Stomach smooth muscle (tissue), 2 donors: ENCODE measurements at regions not wholly inside any gene's neighbourhood (a gene's known extent, or its start where the extent isn't known, plus 50 kb on each side); places are given as distances from the start of the nearest gene placed in this dataset.
"Not testable (repeated sequence)": the region's sequence is repeated elsewhere in the genome, so short reads cannot be mapped to it uniquely, and the experiment has no call there.

Experiments
- H3K27ac ChIP-seq: one replicate; pipeline ENCODE4 v1.7.0; 2013; ENCODE audit warnings: mild to moderate bottlenecking, low read length, inconsistent platforms
- H3K27me3 ChIP-seq, 2 donors: one replicate each; pipeline ENCODE4 v1.7.0; 2013; ENCODE audit warnings: low read length in 2 of 2; ENCODE audit not compliant: insufficient read depth in 2 of 2, control insufficient read depth in 1 of 2
- H3K36me3 ChIP-seq, 2 donors: one replicate each; pipeline ENCODE4 v1.7.0; 2013; ENCODE audit warnings: low read length in 2 of 2; ENCODE audit not compliant: control insufficient read depth in 2 of 2, insufficient read depth in 2 of 2
- H3K4me1 ChIP-seq: one replicate; pipeline ENCODE4 v1.7.0; 2013; ENCODE audit warnings: low read length; ENCODE audit not compliant: control insufficient read depth, insufficient read depth
- H3K4me3 ChIP-seq, 2 donors: one replicate each; pipeline ENCODE4 v1.7.0; 2013; ENCODE audit warnings: low read length in 2 of 2
- H3K9ac ChIP-seq, 2 donors: one replicate each; pipeline ENCODE4 v1.7.0; 2013; ENCODE audit warnings: low read length in 2 of 2, mild to moderate bottlenecking in 1 of 2
- H3K9me3 ChIP-seq, 2 donors: one replicate each; pipeline ENCODE4 v1.7.0; 2013; ENCODE audit warnings: low read length in 2 of 2; ENCODE audit not compliant: control insufficient read depth in 2 of 2
- donor health status: healthy.
- donor health status: Pancreatic carcinoma.

DNA sequence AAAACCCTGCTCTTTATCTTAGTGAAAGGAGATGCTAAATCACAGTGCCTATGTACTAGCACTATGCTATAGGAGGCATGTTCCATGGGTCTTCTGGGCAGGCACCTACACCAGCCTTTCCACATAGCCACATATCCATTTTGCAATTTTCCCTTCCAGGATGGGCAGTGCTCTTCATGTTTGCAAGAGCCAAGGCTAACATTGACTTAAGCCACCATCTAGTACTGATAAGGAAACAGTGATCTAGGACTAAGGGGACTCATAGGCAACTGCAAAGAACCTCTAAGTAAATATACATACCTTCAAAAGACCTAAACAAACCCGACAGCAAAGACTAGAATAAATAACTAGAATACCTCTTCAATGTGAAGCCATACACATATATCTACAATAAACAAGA lies 919.7 kb upstream of the GYPC start:
- H3K36me3 ChIP-seq: no peaks in the 10 kb centered on the region
- no peak overlapping the region for H3K9ac ChIP-seq
- peaks cover 4 to 5% of the 10 kb centered on the region in 2 donors for H3K9me3 ChIP-seq
- H3K27me3 ChIP-seq: no peaks in the 10 kb centered on the region
- H3K27ac ChIP-seq: no peak overlapping the region
- H3K4me3 ChIP-seq: no peak overlapping the region
- H3K4me1 ChIP-seq: no peaks in the 10 kb centered on the region

DNA sequence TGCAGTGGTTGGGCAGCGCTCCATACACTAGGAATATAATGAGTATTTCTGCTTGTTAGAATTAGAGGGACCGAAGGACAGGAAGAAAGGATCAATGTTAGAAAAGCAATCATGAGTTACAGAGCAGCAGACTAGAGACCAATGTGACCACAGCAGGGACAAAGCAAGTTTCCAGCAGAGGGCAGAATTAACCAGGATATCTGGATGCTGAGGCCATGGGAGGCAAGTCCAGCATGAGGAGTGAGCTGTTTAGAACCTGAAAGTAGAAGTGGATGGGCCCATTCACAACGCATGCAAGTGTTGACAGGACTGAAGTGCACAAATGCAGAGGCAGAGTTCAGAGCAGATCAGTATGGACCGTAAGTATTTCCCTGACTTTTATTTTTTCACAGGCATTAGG lies 910.4 kb upstream of the GYPC start:
- Histone ChIP-seq H3K4me3 (no peak overlapping the region), H3K36me3 (no peaks in the 10 kb centered on the region), H3K4me1 (no peaks in the 10 kb centered on the region), H3K9me3 (no peaks in the 10 kb centered on the region), H3K27ac (no peak overlapping the region), H3K27me3 (no peaks in the 10 kb centered on the region), H3K9ac (no peak overlapping the region)

DNA sequence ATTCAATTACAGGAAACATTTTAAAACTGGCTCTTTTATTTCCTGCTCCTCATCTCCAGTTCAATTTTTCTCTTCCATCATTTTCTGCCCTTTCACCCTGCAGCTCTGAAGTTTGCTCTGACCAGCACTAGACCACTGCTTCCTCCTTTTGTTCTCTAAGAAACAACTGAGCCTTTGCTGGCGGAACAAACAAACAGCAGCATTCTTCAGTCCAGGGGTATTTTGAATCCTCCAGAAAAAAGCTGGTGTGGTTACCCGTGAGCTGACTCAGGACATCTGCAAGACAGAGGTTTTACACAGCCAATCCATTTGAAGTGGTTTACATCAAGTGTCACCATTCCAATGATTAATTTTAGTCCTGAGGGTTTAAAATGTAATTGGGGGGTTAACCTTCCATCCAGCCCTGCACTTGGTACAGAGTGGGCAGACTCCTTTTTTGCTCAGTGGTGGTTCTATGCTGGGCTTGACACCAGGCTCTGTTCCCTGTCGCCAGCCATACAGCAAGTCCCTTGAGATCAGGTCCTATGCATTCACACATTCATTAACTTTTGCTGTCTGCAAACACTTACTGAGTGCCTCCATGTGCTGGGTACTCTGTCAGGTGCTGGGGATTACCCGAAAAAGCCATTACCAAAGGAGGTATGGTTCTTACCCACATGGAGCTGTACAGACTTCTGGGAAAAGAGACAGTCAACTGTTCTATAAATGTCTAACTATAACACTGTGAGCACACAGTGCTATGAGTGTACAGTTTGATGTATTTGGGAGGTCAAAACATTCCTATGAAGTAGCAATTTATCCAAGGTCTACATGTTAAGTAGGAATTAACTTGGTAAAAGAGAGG lies 909.4 kb upstream of the GYPC start:
- Histone ChIP-seq H3K4me3 (no peak overlapping the region), H3K9me3 (no peaks in the 10 kb centered on the region), H3K27me3 (no peaks in the 10 kb centered on the region), H3K36me3 (no peaks in the 10 kb centered on the region), H3K9ac (no peak overlapping the region), H3K27ac (no peak overlapping the region), H3K4me1 (no peaks in the 10 kb centered on the region)

DNA sequence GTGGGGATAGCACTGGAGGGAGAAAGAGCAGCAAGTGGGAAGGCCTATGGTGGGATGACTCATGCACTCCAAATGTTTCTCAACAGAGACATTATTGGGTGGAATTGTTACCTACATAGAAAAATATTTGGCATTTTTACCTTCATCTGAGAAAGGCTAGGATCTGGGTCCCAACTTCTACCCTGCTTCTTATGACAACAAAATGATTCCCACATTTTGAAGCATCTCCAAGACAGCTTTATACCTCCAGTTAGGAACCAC lies 908.9 kb upstream of the GYPC start:
- H3K4me1 ChIP-seq: no peaks in the 10 kb centered on the region
- no peaks in the 10 kb centered on the region for H3K27me3 ChIP-seq
- H3K27ac ChIP-seq: no peak overlapping the region
- no peaks in the 10 kb centered on the region for H3K36me3 ChIP-seq
- H3K9me3 ChIP-seq: no peaks in the 10 kb centered on the region
- H3K9ac ChIP-seq: no peak overlapping the region
- no peak overlapping the region for H3K4me3 ChIP-seq

DNA sequence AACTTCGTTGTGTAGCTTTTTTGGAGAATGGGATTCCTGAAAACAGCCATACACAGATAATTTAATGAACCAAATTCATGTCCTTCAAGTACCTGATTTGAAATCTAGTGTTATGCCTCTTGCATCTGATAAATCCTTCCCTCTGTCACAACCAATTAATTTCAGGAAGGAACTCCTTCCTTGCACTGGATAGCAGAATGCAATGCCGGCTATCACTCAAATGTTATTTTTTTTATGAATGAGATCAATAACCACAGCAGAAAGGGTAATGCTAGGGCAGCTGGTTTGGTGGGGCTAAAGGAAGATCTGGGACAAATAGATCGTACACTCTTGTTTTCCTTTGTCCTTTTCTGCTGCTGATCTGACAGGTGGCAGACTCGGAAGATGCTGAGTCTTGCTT lies 899.5 kb upstream of the GYPC start:
- Histone ChIP-seq H3K27ac (no peak overlapping the region), H3K36me3 (no peaks in the 10 kb centered on the region), H3K4me3 (no peak overlapping the region), H3K27me3 (no peaks in the 10 kb centered on the region), H3K9ac (no peak overlapping the region), H3K4me1 (no peaks in the 10 kb centered on the region), H3K9me3 (no peaks in the 10 kb centered on the region)

DNA sequence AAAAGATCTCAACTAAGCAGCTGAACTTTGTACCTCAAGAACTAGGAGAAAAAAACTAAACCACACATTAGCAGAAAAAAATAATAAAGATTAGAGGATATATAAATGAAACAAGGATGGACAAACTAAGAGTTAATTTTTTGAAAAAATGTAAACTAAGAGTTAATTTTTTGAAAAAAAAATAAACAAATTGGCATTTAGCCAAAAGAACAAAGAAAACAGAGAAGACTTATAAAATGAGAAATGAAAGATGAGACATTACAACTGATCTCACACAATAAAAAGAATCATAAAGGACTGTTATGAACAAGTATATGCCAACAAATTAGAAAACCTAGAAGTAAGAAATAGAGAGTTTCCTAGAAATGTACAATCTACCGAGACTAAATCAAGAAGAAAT lies 859.2 kb upstream of the GYPC start:
- H3K4me3 ChIP-seq: no peak overlapping the region
- H3K4me1 ChIP-seq: no peaks in the 10 kb centered on the region
- H3K27ac ChIP-seq: no peak overlapping the region
- no peaks in the 10 kb centered on the region for H3K36me3 ChIP-seq
- H3K27me3 ChIP-seq: no peaks in the 10 kb centered on the region
- H3K9ac ChIP-seq: no peak overlapping the region
- peaks cover 0 to 3% of the 10 kb centered on the region in 2 donors for H3K9me3 ChIP-seq

DNA sequence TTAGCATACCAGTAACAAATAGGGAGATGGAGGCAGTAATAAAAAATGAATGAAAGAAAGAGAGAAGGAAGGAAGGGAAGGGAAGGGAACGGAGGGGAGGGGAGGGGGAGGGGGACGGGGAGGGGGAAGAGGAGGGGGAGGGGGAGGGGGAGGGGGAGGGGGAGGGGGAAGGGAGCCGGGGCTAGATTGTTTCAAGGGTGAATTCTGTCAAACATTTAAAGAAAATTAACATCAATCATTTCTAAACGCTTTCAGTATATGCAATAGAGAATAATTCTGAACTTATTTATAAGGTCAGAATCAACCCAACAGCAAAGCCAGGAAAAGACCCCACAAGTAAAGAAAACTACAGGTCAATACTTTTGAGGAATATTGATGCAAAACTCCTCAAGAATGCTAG lies 858.8 kb upstream of the GYPC start:
- Histone ChIP-seq H3K9me3 (peaks cover 0 to 3% of the 10 kb centered on the region in 2 donors), H3K4me1 (no peaks in the 10 kb centered on the region), H3K4me3 (no peak overlapping the region), H3K27ac (no peak overlapping the region), H3K9ac (no peak overlapping the region), H3K36me3 (no peaks in the 10 kb centered on the region), H3K27me3 (no peaks in the 10 kb centered on the region)

DNA sequence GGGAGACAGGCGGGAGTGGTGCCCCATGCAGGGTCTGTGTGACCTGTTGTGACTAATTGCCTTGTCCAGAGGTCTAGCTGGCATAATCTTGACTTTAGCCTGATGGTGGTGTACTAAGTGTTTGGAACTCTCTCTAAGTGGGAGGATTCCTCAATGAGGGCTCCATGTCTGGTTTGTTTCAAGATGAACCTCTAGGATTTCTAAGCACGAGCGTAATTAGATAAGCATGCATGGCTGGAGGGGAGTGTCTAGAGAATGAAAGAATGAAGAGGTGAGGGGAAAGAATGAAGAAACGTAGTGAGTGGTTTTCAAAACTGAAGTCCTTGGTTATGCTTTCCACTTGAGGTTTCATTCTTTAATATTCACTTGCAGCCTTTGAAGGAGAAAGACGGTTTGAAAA lies 833.2 kb upstream of the GYPC start:
- H3K27ac ChIP-seq: no peak overlapping the region
- H3K9ac ChIP-seq: no peak overlapping the region
- no peaks in the 10 kb centered on the region for H3K9me3 ChIP-seq
- no peaks in the 10 kb centered on the region for H3K36me3 ChIP-seq
- no peak overlapping the region for H3K4me3 ChIP-seq
- no peaks in the 10 kb centered on the region for H3K4me1 ChIP-seq
- H3K27me3 ChIP-seq: no peaks in the 10 kb centered on the region

DNA sequence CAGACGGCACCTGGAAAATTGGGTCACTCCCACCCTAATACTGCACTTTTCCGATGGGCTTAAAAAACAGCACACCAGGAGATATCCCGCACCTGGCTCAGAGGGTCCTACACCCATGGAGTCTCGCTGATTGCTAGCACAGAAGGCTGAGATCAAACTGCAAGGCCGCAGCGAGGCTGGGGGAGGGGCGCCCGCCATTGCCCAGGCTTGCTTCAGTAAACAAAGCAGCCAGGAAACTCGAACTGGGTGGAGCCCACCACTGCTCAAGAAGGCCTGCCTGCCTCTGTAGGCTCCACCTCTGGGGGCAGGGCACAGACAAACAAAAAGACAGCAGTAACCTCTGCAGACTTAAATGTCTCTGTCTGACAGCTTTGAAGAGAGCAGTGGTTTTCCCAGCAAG lies 830.2 kb upstream of the GYPC start:
- H3K4me1 ChIP-seq, H3K9ac ChIP-seq, H3K27ac ChIP-seq, H3K36me3 ChIP-seq, H3K27me3 ChIP-seq, H3K4me3 ChIP-seq, H3K9me3 ChIP-seq: not testable (repeated sequence)

DNA sequence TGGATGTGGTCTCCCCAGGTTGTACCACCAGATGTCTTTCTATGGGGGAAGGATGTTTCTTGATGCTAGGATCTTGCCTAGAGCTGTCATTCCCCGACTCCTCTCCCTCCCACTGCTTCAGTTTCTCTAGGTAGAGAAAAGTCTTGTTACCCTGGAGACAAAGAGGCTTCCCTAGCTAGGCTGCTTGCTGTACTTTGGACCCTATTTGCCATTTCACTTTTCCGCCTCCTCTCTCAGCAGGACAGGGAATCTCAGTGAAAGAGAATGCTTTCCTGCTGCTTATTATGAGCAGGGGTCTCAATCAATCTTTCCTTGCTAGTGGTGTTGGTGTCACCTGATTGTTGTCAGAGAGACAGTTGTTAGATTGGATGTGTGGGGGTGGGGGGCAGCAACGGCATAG lies 818.8 kb upstream of the GYPC start:
- Histone ChIP-seq H3K36me3 (no peaks in the 10 kb centered on the region), H3K9ac (no peak overlapping the region), H3K9me3 (no peaks in the 10 kb centered on the region), H3K27ac (no peak overlapping the region), H3K27me3 (no peaks in the 10 kb centered on the region), H3K4me1 (no peaks in the 10 kb centered on the region), H3K4me3 (no peak overlapping the region)

DNA sequence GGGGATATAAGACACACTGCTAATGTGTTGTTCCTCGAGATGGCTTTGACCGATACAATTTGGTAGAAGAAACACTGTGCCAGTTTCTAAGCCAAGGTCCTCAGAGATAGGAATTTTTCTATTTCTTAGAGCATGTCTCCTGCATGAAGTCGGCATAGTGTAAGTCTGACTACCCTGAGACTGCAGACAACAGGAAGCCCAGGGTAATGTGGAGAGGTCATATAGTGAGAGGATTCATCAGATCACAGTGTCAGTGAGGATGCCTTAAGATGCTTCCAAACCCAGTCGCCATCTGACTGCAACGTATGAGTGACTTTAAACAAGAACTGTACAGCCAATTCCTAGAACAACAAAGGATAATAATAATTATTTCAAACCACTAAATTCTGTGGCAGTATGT lies 818.3 kb upstream of the GYPC start:
- H3K4me1 ChIP-seq: no peaks in the 10 kb centered on the region
- H3K27ac ChIP-seq: no peak overlapping the region
- no peak overlapping the region for H3K4me3 ChIP-seq
- no peak overlapping the region for H3K9ac ChIP-seq
- no peaks in the 10 kb centered on the region for H3K36me3 ChIP-seq
- H3K27me3 ChIP-seq: no peaks in the 10 kb centered on the region
- H3K9me3 ChIP-seq: no peaks in the 10 kb centered on the region
